OCI-LY7 (cell line): ENCODE measurements at regions not wholly inside any gene's neighbourhood (a gene's known extent, or its start where the extent isn't known, plus 50 kb on each side); places are given as distances from the start of the nearest gene placed in this dataset.
"Not testable (repeated sequence)": the region's sequence is repeated elsewhere in the genome, so short reads cannot be mapped to it uniquely, and the experiment has no call there.

ENCODE experiments used
- BruUV-seq: library from RNA; stranded (reverse); fragments of 400-500 nt; replicated peaks from 2 replicates; lab custom pipeline; 2021; lab: Mats Ljungman, UMichigan
- CTCF ChIA-PET: fragments of 300-600 bp; sonication (Branson Sonifier 250); formaldehyde crosslinking; loops from one replicate; lab custom pipeline; 2022; ENCODE audit warnings: antibody characterized with exemption; ENCODE audit not compliant: unreplicated experiment; lab: Charles Lee
- POLR2A ChIA-PET: fragments of 300-600 bp; sonication (Branson Sonifier 250); formaldehyde crosslinking; loops from one replicate; lab custom pipeline; 2022; ENCODE audit warnings: antibody characterized with exemption; lab: Charles Lee
- DNase-seq: peaks from one replicate; pipeline ENCODE4 v3.0.0-alpha.2; 2015; ENCODE audit warnings: low spot score
- H2AFZ ChIP-seq: fragments of 200-600 bp; sonication (generic), shearing (Covaris generic); 2 replicates; pipeline ENCODE4 v1.6.1; 2014; ENCODE audit warnings: mild to moderate bottlenecking, antibody characterized with exemption, low read length, moderate library complexity
- H3K27ac ChIP-seq: fragments of 200-600 bp; sonication (generic); 2 replicates; pipeline ENCODE4 v1.5.1; 2014; ENCODE audit warnings: mixed run types, low read depth, mild to moderate bottlenecking, moderate library complexity, low read length, inconsistent platforms; ENCODE audit not compliant: poor library complexity, severe bottlenecking
- H3K36me3 ChIP-seq: fragments of 200-600 bp; sonication (generic); 2 replicates; pipeline ENCODE4 v1.6.1; 2014; ENCODE audit warnings: mild to moderate bottlenecking, antibody characterized with exemption, low read length, moderate library complexity, mixed read lengths; ENCODE audit not compliant: insufficient read depth
- H3K4me1 ChIP-seq: fragments of 200-600 bp; sonication (generic); 2 replicates; pipeline ENCODE4 v1.5.1; 2014; ENCODE audit warnings: mild to moderate bottlenecking, low read length; ENCODE audit not compliant: insufficient read depth, poor library complexity, severe bottlenecking
- H3K4me2 ChIP-seq: fragments of 200-600 bp; sonication (generic); 2 replicates; pipeline ENCODE4 v1.6.1; 2014; ENCODE audit warnings: mild to moderate bottlenecking, low read length
- H3K4me3 ChIP-seq: fragments of 200-600 bp; sonication (generic); 2 replicates; pipeline ENCODE4 v1.5.1; 2014; ENCODE audit warnings: mild to moderate bottlenecking, low read depth, low read length; ENCODE audit not compliant: poor library complexity, severe bottlenecking
- H3K79me2 ChIP-seq: fragments of 200-600 bp; sonication (generic); 2 replicates; pipeline ENCODE4 v1.6.1; 2016; ENCODE audit warnings: low read depth, mild to moderate bottlenecking, low read length, moderate library complexity, mixed read lengths; ENCODE audit not compliant: insufficient read depth
- H3K9me2 ChIP-seq: fragments of 200-600 bp; sonication (generic); 2 replicates; pipeline ENCODE4 v1.6.1; 2016; ENCODE audit warnings: mild to moderate bottlenecking, low read length, mixed read lengths; ENCODE audit not compliant: insufficient read depth
- H3K9me3 ChIP-seq: fragments of 200-600 bp; sonication (generic); 2 replicates; pipeline ENCODE4 v1.6.1; 2014; ENCODE audit warnings: mild to moderate bottlenecking, mixed run types, low read length, mixed read lengths
- H4K20me1 ChIP-seq: fragments of 200-600 bp; sonication (generic); 2 replicates; pipeline ENCODE4 v1.6.1; 2014; ENCODE audit warnings: mild to moderate bottlenecking, antibody characterized with exemption, low read length, moderate library complexity, mixed read lengths; ENCODE audit not compliant: insufficient read depth
- CTCF ChIP-seq: fragments of 200-600 bp; sonication (generic); conservative IDR thresholded peaks from 2 replicates; pipeline ENCODE4 v1.5.1; 2014; ENCODE audit warnings: mild to moderate bottlenecking, antibody characterized with exemption, low read length, moderate library complexity, mixed read lengths
- EZH2phosphoT487 ChIP-seq: fragments of 200-600 bp; sonication (generic); IDR thresholded peaks from 2 replicates; pipeline ENCODE4 v1.6.1; 2018; ENCODE audit warnings: low read depth, borderline replicate concordance, mild to moderate bottlenecking, mixed run types, antibody characterized with exemption, low read length, moderate library complexity, mixed read lengths
- intact Hi-C: fragments of 100-400 bp; cut with micrococcal nuclease; formaldehyde crosslinking; loops from one replicate; pipeline ENCODE4 v1.10.0; 2022; ENCODE audit not compliant: unreplicated experiment

- H2AFZ ChIP-seq: no peak overlapping the region
- ChIA-PET CTCF (no interaction called here), POLR2A (interaction anchor here (0.6 kb wide), 1 partner anchor 89 kb away, joined by 3 read pairs; no protein-coding TSS in a partner anchor)
- intact Hi-C loops: no loop called here
- no peak for TF ChIP-seq CTCF
- TF ChIP-seq EZH2phosphoT487: no peak
- no peaks in the 10 kb centered on the region for H3K9me2 ChIP-seq
- H3K27ac ChIP-seq: no peak overlapping the region
- no peaks in the 10 kb centered on the region for H3K36me3 ChIP-seq
- H3K4me1 ChIP-seq: no peaks in the 10 kb centered on the region
- H3K4me2 ChIP-seq: no peak overlapping the region
- H3K79me2 ChIP-seq: no peaks in the 10 kb centered on the region
- H3K9me3 ChIP-seq: no peaks in the 10 kb centered on the region
- no peak for DNase-seq
- no peak overlapping the region for H3K4me3 ChIP-seq
- no TSS peak for BruUV-seq
- H4K20me1 ChIP-seq: no peaks in the 10 kb centered on the region
Observed at GRCh38 chr9:75551861-75552260, 338.6 kb upstream of the PCSK5 start.

DNA sequence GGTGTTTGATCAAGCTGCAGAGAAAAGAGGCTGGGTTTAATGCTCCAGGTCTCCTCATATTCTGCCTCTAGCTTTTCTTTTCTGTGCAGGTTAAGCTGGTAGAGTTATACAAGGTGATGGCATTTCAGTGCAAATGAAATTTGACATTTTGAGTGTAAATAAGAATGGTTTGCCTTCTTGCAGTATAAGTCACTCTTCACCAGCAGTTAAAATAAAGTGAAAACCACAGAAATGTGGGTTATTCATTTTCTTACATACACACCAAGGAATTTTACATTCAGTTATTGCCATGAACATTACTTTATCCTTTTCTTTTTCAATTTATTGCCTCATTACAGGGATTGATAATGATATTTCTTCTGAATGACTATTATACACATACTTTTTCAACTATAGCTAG, 337.5 kb upstream of the PCSK5 start:
- H3K4me2 ChIP-seq: no peak overlapping the region
- no TSS peak for BruUV-seq
- H3K36me3 ChIP-seq: no peaks in the 10 kb centered on the region
- no peaks in the 10 kb centered on the region for H3K9me2 ChIP-seq
- no peak for TF ChIP-seq EZH2phosphoT487
- no peak for TF ChIP-seq CTCF
- no peaks in the 10 kb centered on the region for H3K9me3 ChIP-seq
- H3K4me3 ChIP-seq: no peak overlapping the region
- no peaks in the 10 kb centered on the region for H3K4me1 ChIP-seq
- DNase-seq: no peak
- H3K79me2 ChIP-seq: no peaks in the 10 kb centered on the region
- no peak overlapping the region for H3K27ac ChIP-seq
- ChIA-PET CTCF (no interaction called here), POLR2A (no interaction called here)
- H4K20me1 ChIP-seq: no peaks in the 10 kb centered on the region
- intact Hi-C loops: no loop called here
- no peak overlapping the region for H2AFZ ChIP-seq

DNA sequence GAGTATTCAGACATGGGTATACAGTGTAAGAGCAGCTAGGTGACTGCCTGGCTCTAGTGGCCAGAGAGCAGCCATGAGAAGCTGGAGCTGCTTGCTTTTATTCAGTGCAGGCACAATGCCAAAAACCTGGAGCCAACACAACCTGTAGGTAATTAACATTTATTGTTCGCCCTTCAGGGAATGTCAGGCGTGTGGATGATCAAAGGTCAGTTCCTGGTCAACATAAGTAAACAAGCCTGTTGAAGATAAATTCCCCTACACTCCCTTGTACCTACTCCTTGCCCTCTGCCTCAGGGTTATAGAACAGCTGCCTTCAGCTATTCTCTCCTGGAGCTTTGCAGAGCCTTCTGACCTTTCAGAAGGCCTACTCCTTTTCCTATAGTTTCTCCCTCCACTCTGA, 323.7 kb upstream of the PCSK5 start:
- POLR2A ChIA-PET: interaction anchor here (0.7 kb wide), 1 partner anchor 20 kb away, joined by 3 read pairs; no protein-coding TSS in a partner anchor
- H3K4me3 ChIP-seq, H3K4me2 ChIP-seq, H3K27ac ChIP-seq, CTCF ChIA-PET, H3K36me3 ChIP-seq, H3K4me1 ChIP-seq, BruUV-seq, H4K20me1 ChIP-seq, H3K9me2 ChIP-seq, H3K79me2 ChIP-seq, DNase-seq, intact Hi-C loops, H3K9me3 ChIP-seq, H2AFZ ChIP-seq: not testable (repeated sequence)
